ENCODE measurements at regions not wholly inside any gene's neighbourhood (a gene's known extent, or its start where the extent isn't known, plus 50 kb on each side); places are given as distances from the start of the nearest gene placed in this dataset.
A peak's percentile ranks its signal among the peaks of the same experiment; 100 is the strongest.

DNA sequence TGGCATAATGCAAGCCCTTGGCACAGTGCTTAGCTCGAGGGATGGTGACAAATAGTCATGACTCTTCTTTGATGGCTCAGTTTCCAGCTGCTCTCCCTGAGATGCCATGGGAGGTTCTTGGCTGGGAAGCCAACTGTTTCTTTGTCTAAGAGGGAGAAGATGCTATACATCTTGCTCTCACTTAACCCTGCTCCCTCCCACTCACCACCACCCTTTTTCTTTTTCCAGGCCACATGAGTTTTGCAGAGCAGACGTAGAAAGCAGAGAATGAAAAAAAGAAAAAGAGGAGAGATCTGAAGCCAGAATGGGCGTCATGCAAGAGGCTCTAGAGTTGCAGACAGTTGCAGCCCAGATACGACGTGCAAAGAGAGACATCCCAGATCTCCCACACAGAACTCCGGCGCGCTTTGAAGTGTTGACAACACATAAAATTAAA, 160.5 kb downstream of the FGF18 start:
- DNase-seq: peak; percentile 45 to 65

GRCh38 chr5:171580502-171581265, 161.2 kb downstream of the FGF18 start:
- peak in 1 of 2 donors; percentile 28 for DNase-seq

GRCh38 chr5:171581781-171582180, 162.3 kb downstream of the FGF18 start:
- no peak for DNase-seq

DNA sequence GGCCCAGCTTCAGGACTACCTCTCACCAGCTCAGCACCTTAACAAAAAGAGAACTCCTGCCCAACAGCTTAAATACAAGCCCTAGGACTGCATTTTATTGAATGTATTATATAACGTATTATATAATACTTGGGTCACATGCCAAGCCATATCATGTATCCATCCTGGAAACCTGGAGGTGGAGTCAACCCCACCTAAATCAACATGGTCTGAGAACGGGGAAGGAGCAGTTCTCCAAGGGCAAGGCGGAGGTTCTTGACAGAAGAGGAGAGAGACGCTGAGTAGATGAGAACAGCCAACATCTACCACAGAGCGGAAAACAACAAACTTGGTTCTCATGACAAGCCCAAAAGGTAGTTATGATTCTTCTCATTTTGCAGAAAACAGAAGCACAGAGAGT, 163.4 kb downstream of the FGF18 start:
- no peak for DNase-seq

- no peak for DNase-seq
Observed at GRCh38 chr5:171585981-171586380, 166.5 kb downstream of the FGF18 start.

- no peak for DNase-seq
Observed at GRCh38 chr5:171586436-171586835, 167.0 kb downstream of the FGF18 start.

DNA sequence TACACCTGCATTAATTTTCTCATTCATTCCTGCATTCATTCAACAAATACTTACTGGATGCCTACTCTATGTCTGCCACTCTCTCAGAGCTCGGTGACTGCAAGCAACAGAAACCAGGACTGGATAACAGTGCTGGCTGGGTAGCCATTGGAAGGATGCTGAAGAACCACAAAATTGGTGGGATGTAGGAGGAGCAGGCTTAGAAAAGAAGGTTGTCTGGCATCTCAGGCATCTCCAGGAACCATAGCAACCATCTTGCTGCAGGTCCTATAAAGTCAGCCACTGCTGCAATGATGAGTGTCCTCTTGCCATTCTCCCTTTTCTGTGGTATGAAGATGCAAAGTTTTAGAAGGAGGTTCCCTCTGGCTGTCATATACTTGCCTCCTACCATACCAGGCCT, 168.6 kb downstream of the FGF18 start:
- DNase-seq: no peak

DNA sequence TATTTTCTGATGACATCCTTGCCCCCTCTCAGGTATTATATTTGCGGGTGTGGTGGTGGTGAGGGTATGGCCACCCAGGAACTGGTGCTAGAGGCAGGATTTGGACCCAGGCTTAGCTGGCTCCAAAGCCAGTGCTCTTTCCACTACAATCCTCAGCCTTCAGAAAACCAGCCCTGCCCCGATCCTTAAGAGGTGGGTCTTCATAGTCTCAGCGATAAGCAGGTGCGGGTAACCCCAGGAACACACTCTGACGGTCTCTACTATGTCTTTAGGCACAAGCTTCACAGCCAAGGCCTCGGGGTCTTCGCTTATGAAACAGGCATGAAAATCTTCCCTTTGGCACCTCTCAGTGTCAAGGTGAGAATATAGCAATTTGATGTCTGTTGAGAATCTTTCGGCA, 169.3 kb downstream of the FGF18 start:
- no peak for DNase-seq

DNA sequence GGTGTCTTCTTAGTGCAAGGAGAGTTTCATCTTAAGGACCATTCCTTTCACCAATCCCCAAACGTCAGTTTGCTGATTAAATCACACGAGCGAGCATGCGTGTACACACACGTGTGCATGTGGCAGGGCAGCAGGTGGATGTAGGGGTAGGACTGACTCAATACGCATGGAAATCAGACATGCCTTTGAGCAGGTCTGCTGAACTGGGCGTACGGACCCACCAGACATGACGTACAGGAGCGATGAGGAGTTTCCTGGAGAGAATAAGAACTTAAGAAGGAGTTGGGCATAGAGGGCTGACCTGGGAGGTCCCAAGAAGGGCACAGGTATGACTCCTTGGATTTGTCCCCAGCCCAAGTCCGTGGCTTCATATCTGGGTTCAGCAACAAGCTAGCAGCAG, 170.0 kb downstream of the FGF18 start:
- no peak for DNase-seq

DNA sequence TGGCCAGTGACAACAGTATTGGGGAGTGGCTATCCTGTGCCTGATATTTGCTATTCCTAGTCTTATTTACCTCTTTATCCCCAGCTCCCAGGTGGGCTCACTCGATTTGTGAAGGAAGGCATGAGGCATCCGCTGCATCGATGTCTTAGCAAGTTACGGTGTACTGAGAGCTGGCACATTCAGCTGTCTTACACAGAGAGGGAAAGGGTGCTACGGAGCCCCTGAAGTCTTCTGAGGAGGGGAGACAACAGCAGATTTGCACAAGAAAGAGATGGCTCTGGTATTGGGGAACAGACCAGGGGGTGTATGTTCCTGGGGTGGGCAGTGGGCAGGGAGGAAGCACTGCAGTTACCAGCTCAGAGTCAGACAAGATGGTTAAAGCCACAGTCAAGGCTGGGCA, 172.6 kb downstream of the FGF18 start:
- DNase-seq: no peak

DNA sequence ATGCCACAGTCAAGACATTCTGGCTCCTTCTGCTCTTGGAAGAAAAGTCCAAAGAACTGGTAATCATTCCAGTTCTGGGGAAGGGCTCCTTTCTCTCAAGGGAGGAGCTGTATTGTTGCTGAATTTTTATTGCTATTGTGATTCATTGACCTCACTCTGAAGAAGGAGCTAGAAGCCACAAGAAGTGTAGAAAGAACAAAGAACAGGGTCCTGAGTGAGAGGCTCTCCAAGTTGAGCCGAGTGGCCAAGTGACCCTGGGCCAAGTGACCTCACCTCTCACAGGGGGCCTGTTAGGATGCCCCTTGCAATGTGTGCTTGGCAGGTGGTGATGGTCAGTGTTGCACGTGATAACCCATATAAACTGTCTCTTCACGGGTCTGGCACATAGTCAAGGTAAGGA, 173.3 kb downstream of the FGF18 start:
- no peak for DNase-seq

- DNase-seq: no peak
Observed at GRCh38 chr5:171593401-171593800, 174.0 kb downstream of the FGF18 start.

GRCh38 chr5:171593976-171594375, 174.5 kb downstream of the FGF18 start:
- DNase-seq: no peak

GRCh38 chr5:171595401-171595800, 176.0 kb downstream of the FGF18 start:
- no peak for DNase-seq

DNA sequence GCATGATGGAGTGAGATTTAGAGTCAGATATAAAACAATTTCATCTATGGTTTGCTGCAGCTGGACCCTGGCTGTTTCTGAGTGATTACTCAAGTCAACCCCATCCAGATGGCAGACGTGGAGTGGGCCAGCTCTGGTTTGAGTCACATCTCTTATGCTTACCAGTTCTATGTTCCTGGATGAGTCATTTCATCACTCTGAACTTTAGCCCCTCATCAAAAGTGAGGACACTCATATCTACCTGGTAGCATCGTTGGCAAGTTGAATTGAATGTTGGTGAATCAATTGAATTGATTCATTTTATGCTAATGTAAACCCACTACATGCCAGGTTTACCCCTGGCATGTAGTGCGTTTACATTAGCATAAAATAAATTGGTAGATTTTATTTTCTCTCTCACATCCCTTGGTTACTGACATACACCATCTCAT, 176.4 kb downstream of the FGF18 start:
- DNase-seq: no peak

DNA sequence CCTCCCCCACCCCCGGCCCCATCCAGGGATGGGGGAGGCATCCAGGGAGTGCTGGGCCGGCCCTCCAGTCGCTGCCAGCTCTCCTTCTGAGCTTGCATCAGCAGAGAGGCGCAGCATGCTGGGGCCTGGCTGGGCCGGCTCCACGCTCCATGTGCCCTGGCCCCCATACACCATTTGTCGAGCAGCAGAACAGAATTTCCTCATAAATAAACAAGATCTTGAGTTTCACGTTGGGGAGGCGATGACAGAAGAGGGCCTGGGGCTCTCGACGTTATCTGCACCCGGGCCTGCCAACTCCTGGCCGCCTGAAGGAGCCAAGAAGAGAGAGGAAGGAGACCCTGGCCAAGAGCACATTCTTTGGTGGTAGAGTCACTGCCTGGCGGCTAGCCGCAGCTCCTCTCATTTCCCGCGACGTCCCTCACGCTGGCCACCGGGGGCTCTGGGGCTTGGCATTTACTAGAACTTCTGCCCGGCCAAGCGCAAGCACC, 177.0 kb downstream of the FGF18 start:
- peak; percentile 88 to 92 for DNase-seq

DNA sequence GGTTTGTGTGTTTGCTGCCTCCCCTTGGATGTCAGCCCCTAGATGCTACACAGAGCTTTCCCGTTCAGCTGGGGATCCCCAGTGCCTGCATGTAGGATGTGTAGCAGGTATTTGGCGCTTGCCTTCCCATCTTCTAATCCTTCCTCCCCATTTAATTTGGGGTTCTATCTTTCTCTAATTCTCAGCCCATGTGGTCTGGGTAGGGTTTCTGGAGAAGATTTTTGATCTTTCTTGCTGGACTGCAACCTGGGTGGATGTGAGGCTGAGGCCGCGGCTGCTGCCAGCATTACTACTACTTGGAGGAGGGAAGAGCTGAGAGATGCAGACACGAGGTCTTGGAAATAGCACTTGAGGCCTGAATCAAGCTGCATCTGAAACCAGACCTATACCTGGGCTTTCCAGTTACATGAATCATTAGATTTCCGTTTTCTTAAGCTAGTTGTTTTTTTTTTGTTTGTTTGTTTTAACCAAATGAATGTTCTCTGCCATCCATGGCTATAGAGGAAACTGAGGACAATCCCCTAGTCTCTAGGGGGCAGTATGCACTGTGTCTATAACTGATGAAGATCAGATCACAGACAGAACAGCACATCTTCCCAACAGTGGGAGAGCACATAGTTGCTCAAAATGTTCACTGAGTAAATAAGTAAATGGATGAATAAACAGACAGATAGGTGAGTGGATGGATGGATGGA, 178.6 kb downstream of the FGF18 start:
- no peak for DNase-seq

DNA sequence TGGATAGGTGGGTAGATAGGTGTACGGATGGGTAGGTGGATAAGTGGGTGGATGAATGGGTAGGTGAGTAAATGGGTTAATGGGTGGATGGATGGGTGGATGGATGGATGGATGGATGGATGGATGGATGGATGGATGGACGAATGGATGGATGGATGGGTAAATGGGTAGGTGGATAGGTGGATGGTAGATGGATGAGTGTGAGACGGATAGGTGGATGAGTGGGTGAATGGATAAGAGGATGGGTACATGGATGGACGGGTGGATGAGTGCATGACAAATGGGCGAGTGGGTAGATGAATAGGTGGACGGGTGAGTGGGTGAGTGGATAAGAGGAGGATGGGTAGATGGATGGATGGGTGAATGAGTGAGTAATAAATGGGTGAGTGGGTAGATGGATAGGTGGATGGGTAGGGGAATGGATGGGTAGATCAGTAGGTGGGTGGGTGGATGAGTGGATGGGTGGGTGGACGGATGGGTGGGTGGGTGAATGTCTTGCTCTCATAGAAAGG, 179.2 kb downstream of the FGF18 start:
- no peak for DNase-seq

GRCh38 chr5:171599411-171599810, 180.0 kb downstream of the FGF18 start:
- no peak for DNase-seq

- no peak for DNase-seq
Observed at GRCh38 chr5:171599957-171600612, 180.6 kb downstream of the FGF18 start.

DNA sequence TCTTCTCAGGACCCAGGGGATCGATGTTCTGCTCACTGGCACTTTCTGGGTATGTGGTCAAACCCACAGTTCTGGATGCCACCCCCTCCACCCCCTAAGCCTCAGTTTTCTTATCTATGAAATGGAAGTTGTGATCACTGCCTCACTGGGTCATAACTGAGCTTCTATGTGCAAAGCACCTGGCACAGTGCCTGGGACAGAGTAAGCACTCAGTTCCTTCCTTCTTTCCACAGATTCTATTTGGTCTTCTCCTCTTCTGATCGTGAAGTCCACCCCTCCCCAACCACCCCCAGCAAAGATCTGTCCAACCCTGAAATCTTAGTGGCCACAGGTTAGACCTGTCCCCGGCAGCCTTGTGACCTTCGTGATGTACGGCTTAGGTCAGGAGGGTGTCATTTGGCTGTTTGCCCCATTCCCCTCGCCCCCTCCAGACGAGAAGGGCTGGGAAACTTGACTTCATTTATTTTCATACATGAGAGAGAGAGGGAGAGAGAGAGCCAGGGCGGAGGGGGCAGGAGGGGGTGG, 181.4 kb downstream of the FGF18 start:
- DNase-seq: no peak

DNA sequence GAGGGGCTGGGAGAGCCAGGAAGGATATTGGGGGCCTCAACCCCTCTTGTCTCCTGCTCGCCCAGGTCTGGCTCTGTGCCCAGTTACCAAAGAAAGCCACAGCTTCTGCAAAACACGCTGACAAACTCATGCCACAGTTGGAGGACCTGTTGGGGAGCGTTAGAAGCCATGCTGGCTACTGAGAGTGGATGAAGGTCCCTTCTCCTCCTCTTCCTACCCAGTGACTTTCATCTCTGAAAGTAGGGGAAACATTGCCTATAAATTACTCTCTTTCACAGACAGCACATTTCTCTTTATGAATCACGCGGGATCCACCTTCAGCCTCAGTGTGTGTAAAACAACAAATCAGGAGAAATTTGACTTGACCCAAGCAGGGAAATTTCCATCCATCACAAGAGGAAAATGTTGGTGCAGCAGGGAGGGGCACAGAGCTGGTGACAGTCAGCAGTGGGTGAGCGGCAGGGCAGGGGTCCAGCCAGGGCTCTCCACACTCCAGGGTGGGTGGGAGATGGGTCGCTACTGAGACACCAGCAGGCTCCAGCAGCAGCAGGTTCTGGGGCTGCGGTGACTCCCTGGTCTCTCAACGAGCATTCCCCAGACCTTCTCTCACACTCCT, 181.9 kb downstream of the FGF18 start:
- no peak for DNase-seq
